GM21367 (cell line): ENCODE measurements at regions not wholly inside any gene's neighbourhood (a gene's known extent, or its start where the extent isn't known, plus 50 kb on each side); places are given as distances from the start of the nearest gene placed in this dataset.
"Not testable (repeated sequence)": the region's sequence is repeated elsewhere in the genome, so short reads cannot be mapped to it uniquely, and the experiment has no call there.

Experiments
- ATAC-seq: cut with Tn5 transposase; IDR thresholded peaks from one replicate; pipeline ENCODE4 v1.9.1; 2021; ENCODE audit not compliant: unreplicated experiment

GRCh38 chr13:53101883-53102282 is 73.3 kb downstream of the OLFM4 start:
- no peak for ATAC-seq

GRCh38 chr13:53104136-53104535 is 75.5 kb downstream of the OLFM4 start:
- no peak for ATAC-seq

GRCh38 chr13:53105477-53105876 is 76.9 kb downstream of the OLFM4 start:
- ATAC-seq, result no peak

- no peak for ATAC-seq
These were observed 77.3 kb downstream of the OLFM4 start for GRCh38 chr13:53105890-53106289.

GRCh38 chr13:53110181-53110580 is 81.6 kb downstream of the OLFM4 start:
- no peak for ATAC-seq

- ATAC-seq, result no peak
These were observed 82.0 kb downstream of the OLFM4 start for GRCh38 chr13:53110614-53111013.

GRCh38 chr13:53112522-53112921 is 83.9 kb downstream of the OLFM4 start:
- no peak for ATAC-seq

- ATAC-seq, result not testable (repeated sequence)
These were observed 88.4 kb downstream of the OLFM4 start for GRCh38 chr13:53117048-53117447.

GRCh38 chr13:53121131-53121773 is 92.6 kb downstream of the OLFM4 start:
- ATAC-seq, result no peak

GRCh38 chr13:53121919-53122318 is 93.3 kb downstream of the OLFM4 start:
- ATAC-seq, result no peak

- ATAC-seq, result no peak
These were observed 94.9 kb downstream of the OLFM4 start for GRCh38 chr13:53123536-53123935.

GRCh38 chr13:53124623-53125022 is 96.0 kb downstream of the OLFM4 start:
- no peak for ATAC-seq

- no peak for ATAC-seq
These were observed 98.2 kb downstream of the OLFM4 start for GRCh38 chr13:53126841-53127245.

- no peak for ATAC-seq
These were observed 98.8 kb downstream of the OLFM4 start for GRCh38 chr13:53127373-53127772.

GRCh38 chr13:53129864-53130393 is 101.3 kb downstream of the OLFM4 start:
- ATAC-seq, result no peak

GRCh38 chr13:53131361-53131760 is 102.7 kb downstream of the OLFM4 start:
- no peak for ATAC-seq

GRCh38 chr13:53135301-53135700 is 106.7 kb downstream of the OLFM4 start:
- ATAC-seq, result no peak

- no peak for ATAC-seq
These were observed 108.1 kb downstream of the OLFM4 start for GRCh38 chr13:53136554-53137215.

- no peak for ATAC-seq
These were observed 109.2 kb downstream of the OLFM4 start for GRCh38 chr13:53137779-53138178.

- no peak for ATAC-seq
These were observed 109.9 kb downstream of the OLFM4 start for GRCh38 chr13:53138376-53139036.

- ATAC-seq, result no peak
These were observed 112.7 kb downstream of the OLFM4 start for GRCh38 chr13:53141336-53141735.

- no peak for ATAC-seq
These were observed 113.7 kb downstream of the OLFM4 start for GRCh38 chr13:53142306-53142705.
